ENCODE measurements at regions not wholly inside any gene's neighbourhood (a gene's known extent, or its start where the extent isn't known, plus 50 kb on each side); places are given as distances from the start of the nearest gene placed in this dataset.

DNA sequence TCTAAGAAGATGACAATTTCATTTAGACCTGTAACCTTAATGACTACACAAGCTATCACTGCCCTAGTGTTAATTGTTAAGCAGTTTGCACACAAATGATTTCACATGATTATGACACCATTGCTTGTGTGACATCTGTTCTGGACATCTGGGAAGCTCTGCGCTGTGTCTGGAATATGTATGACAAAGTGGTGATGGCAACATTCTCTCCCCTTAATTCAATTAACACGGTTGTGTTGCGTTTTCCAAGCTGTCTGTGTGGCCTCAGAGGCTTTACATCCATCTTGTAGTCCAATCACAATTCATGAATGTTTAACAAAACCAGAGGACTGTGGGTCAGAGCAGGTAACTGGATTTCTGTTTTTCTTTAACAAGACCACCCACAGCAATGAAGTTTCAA is 204.4 kb downstream of the COG6 start:
- TF ChIP-seq, protein P1, sequence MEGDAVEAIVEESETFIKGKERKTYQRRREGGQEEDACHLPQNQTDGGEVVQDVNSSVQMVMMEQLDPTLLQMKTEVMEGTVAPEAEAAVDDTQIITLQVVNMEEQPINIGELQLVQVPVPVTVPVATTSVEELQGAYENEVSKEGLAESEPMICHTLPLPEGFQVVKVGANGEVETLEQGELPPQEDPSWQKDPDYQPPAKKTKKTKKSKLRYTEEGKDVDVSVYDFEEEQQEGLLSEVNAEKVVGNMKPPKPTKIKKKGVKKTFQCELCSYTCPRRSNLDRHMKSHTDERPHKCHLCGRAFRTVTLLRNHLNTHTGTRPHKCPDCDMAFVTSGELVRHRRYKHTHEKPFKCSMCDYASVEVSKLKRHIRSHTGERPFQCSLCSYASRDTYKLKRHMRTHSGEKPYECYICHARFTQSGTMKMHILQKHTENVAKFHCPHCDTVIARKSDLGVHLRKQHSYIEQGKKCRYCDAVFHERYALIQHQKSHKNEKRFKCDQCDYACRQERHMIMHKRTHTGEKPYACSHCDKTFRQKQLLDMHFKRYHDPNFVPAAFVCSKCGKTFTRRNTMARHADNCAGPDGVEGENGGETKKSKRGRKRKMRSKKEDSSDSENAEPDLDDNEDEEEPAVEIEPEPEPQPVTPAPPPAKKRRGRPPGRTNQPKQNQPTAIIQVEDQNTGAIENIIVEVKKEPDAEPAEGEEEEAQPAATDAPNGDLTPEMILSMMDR (IDR thresholded peaks at IDR 0.05) = no peak

DNA sequence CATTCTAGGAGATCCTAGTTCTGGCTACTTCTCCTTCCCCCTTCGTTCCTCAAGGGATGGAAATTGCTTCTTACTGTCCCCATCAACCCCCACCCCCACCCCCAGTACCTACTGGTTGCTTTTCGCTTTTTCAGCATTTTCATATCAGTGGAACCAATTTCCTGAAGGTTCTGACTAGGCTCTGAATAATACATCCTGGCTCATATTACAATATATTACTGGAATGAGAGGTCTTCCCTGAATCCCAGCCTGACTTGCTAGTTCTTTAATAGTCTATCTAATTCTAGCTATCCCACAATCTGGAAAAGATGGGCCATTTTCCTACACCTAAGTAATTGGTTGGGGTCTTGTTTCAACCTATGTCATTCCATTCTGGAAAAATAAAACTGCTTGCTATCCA is 207.4 kb downstream of the COG6 start:
- TF ChIP-seq, protein P1 (IDR thresholded peaks at IDR 0.05) = no peak

DNA sequence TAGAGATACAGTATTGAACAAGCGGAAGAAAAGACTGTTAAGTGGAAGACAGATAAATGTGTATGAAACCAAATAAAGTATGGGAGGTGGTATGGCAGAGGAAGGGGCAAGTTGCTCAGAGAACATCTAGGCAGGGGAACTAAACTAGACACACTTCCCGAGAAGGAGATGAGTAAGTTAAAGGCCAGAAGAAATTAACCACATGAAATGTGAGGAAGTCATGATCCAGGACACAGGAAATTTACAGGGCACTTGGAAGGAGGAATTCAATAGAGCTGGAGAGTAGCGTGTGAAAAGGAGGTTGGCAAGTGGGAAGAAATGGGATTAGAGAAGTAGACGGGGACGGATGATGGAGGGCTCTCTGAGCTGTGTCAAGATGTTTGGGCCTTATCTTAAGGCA is 208.8 kb downstream of the COG6 start:
- TF ChIP-seq, protein P1 (IDR thresholded peaks at IDR 0.05) = no peak

GRCh38 chr13:39866722-39867121 is 211.3 kb downstream of the COG6 start:
- TF ChIP-seq, protein P1 (IDR thresholded peaks at IDR 0.05) = no peak

DNA sequence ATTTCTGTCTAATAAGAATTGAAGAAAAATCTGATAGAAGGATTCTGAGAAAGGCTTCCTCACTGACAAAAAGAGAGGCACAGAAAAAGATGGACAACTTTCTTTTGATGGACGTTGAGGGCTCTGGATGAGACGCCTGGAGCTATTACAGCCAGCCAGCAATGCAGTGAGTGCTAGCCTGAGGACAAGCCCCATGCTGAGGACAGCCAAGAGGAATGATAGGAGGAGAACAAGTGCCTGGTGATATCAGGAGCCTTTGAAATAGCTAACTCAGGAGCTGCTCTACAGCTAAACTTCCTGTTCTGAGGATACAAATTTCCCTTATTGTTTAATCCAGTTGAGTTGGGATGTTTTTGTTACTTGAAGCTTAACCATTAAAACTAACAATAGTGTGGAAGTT is 212.3 kb downstream of the COG6 start:
- TF ChIP-seq, protein P1 (IDR thresholded peaks at IDR 0.05) = no peak

- TF ChIP-seq, protein P1 (IDR thresholded peaks at IDR 0.05) = no peak
Observed at GRCh38 chr13:39870197-39870747, 214.8 kb downstream of the COG6 start.

DNA sequence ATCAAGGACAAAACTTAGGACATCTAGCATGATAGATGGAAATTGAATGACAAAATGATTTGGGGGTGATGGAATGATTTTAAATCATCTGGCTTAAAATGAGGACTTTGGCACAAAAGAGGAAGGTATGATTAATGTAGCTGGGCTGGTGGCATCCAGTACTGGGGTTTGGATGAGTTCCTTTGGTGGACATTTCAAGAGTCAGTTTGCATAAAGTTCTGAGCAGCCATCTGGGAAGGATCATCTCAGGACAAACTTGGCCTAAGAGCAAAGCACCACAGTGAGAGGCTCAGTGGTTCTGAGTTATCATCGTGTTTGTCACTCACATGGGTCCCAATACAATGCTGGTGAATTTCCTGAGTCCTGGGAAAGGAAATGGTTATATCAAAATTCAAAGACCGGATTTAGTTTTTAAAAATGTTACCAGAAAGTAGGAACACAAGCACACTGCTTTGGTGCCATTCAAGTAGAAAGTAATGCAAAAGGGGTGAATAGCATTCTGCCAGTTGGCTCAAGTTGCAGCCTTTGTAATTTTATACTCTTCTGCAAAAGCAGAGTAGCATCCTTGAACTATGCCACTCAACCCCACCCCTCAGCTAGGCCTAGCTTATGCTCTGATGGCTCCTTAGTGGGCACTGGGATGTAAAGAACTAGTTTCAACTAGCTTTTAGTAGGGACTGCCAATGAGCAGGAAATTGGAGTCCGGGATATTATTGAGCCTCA is 219.0 kb downstream of the COG6 start:
- TF ChIP-seq, protein P1 (IDR thresholded peaks at IDR 0.05) = no peak
